HL-60/S4 treated with phorbol 12-myristate 13-acetate at 8.2 ng/mL for 4 days and 3 days (cell line): ENCODE measurements at regions not wholly inside any gene's neighbourhood (a gene's known extent, or its start where the extent isn't known, plus 50 kb on each side); places are given as distances from the start of the nearest gene placed in this dataset.

ENCODE experiments used
- in situ Hi-C: fragments of 300-500 bp; cut with MboI; formaldehyde crosslinking; loops from 2 replicates; pipeline ENCODE4 v1.15.0; 2022; ENCODE audit warnings: low sequenced_read_pairs

DNA sequence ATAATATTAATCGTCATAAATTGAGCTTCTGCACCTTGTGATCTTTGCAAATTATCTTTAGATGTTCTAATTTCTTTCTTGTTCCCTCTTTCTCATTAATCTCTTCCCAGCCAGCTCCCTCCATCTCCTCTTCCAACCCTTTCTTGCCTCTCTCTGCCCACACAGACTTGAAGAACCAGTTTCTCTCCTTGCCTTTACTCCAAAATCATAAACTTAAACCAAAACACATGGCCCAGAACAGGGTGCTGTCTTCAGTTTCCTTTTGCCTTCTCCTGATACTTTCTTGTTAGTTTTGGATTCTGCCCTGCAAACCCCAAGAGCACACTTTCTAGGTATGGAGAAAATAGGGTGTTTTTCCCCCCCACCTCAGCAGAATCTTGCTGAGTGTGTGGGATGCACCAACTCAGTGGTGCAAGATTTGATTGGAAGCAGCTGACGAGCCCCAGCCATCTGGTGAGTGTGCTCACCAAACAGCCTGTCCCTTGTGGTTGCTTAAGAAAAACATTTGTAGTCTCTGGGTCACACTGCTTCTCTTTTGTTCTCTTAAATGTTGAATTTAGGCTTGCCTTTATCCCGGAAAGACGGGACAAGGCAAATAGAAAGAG lies 175.8 kb upstream of the MAF start:
- in situ Hi-C loops, result loop anchor here (25.0 kb wide), 1 partner anchor 111 kb away; no protein-coding TSS in a partner anchor

DNA sequence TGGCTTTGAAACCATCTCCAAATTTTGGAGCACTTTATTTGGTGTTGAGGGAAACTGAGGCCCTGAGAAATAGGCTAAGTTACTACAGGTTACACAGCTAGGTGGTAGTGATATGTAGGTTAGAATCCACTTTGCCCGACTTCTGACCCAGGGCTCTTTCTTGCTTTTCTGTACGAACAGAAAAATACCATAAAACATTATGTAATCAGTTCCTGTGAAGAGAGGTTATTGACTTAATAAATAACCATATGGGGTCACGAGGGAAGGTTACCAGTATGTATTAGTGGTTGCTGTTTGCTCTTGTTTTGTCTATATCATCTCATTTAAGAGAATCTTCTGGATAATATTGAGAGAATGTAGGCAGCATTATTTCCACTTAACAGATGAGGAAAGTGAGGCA lies 172.2 kb upstream of the MAF start:
- in situ Hi-C loops, result no loop called here

DNA sequence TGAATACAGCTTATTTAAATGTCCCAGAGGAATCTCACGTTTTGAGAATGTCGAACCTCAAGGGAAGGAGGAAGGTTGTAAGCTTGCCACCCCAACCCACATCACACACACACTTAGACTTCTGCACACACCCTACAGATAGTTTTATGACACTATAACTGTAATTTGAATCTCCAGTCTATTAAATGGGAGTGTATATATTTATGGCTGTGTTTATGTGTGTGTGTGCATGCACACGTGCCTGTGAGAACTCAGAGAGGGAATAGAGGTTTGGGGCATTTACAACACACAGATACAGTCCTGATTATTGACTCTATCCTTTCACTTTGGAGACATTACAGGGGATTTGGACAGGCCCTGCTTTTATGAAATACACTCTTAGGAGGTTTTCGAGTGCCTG lies 171.5 kb upstream of the MAF start:
- in situ Hi-C loops, result no loop called here

DNA sequence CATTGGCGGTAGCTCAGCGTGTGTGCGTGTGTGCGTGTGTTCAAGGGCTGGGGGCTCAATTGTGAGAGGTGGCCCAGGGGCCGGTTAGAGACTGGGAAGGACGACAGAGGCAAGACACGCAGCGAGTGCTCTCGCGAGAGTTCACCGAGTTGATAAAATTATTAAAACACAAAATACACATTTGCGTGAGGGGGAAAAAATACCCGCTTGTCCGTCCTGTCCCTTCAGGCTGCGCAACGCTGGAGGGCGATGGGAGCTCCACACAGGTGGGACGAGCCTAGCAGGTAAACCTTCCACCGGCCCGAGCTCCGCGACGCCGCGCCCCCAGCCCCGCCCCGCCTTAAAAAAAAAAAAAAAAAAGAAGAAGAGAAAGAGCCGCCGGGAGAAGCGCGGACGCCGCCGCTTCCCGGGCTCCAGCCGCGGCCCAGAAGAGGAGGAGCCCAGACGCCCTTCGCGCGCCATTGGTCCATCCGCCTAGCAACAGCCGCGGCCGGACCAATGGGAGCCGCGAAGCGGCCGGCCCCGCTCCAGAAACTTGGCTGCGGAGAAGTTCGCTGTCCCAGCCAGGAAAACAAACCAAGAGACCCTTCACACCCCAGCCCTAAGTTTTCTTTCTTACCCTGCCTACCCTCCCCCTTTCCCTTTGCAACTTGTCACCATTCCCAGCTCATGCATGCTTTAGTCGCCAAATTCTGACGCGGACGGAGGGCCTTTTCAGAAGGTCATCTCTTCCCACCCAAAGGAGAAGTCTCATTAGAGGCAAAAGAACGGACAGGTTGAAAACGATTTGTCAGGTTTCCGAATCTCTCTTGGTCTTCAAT lies 169.9 kb upstream of the MAF start:
- in situ Hi-C loops, result no loop called here

DNA sequence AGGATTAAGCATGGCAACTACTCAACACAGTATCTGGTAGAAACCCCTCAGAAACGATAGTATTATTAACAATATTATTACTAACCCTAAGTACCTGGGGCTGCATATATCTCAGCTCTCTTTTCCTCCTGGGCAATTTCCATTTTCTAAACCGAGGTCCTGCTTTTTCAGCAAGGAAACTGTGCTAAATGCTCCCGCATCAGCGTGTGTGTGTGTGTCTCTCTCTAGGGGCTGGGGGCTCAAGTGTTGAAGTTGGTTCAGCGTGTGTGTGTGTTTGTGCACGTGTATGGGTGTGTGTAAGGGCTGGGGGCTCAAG lies 169.3 kb upstream of the MAF start:
- in situ Hi-C loops, result no loop called here

DNA sequence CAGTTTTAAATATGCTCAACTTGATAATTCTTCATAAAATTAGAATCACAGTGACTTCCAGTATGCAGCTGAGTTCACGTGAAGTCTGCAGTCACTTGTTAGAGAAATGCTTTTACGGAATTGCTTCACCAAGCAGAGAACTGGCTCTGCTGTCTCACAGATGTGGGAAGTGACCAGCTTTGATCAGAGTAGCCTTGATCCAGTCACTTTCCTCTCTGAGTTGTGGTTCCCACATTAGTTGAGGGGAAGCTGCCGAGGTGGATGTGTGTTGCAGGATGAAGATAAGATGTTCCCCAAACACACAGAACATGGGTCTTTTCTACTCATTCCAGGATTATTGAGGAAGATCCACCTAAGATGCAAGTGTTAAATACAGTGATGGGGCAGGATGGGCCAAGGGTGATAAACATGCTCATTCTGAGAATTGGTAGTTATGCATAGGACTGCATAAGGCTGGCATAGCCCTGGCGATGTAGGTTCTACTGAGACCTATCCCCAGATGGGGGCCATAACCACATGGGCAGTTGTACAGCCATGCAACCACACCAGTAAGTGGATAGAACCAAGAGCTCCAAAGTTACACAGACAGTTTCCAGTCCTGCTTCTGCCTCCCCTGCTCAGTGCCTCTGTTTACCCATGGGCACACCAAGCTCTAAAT lies 168.9 kb upstream of the MAF start:
- in situ Hi-C loops, result no loop called here

DNA sequence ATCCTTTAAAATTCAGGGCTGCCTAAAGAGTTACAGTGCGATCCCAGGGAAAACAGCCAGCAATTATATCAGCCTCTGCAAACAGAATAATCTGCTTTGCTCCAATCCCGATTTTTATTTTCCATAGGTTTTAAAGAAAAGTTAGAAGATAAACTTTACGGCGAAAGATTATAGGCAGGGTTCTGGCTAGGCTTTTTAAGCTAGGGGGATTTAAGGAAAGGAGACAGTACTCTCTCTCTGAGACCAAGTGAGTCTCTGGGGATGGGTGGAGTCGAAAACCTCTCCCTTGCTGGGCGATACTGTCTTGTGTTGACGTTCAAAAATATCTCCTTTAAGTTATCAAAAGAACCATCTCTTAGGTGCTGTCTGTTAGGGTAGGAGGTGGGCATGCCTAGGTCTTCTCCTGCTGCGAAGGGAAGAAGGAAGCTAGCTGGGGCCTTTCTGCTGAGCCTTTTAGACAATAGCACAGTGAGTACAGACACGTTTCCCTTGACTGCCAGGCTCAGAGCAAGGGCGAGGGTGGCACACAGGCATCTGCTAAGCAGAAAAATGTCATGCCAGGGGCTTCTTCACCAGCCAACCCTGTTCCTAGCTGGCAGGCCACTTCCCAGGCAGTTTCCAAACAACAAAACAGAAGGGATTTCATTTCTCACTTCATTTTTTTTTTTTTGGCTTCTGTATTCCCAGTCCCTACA lies 167.9 kb upstream of the MAF start:
- in situ Hi-C loops, result no loop called here

DNA sequence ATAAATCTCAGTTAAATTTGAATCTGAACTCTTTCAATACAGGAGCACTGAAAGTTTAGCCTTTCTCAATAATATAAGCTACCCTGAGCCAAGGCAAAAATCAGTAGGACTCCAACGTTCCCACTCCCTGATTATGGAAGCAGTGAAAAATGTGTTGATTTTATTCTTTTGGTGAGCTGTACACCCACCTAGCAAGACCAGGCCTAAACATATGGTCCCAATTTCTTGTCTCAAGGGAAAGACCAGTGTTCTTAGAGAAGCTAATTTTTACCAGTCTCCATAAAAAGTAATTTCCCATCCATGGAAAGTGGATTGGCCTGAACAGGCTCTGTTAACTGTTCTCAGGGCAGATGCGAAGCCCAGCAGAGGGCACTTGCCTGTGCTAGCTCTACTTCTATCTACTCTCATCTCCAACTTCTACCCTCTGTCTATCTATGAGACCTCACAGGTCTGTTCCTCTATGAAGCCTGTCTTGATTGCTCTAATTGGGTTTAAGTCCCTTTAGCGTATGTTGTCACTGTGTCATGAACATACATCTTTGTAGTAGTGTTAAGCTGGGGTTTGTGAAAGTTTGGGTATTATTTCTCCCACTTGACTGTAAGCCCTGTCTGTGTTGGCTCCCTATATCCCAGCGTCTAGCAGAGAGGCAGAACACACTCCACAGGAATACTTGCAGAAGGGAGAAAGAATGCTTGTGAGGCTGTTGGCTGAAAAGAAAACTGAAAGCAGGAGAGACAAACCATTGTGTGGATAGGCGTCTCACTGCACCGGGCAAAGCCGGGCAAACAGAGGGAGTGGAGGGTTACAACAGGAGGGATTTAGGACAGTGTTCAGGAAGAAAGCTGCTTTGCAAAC lies 167.1 kb upstream of the MAF start:
- in situ Hi-C loops, result no loop called here

DNA sequence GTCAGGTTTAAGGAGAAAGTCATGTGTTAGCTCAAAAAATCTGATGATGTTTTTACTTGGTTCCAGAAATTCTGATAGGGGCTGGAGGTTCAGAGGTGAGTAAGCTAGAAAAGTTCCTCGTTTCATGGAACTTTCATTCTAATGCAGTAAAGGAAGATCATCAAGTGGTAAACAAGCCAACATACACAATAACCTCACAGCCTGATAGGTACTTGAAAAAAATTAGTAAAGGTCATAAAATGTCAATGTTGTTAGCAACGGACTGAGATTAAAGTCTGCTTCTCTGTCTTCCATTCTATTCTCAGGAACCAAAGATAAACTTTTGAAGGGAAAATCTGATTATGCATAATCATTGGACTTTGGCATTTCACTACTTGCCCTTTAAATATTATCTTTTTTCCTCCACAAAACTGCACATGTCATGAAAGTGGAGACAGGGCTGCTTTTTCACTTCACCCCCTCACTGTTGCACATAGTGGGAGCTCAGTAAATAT lies 165.4 kb upstream of the MAF start:
- in situ Hi-C loops, result no loop called here

DNA sequence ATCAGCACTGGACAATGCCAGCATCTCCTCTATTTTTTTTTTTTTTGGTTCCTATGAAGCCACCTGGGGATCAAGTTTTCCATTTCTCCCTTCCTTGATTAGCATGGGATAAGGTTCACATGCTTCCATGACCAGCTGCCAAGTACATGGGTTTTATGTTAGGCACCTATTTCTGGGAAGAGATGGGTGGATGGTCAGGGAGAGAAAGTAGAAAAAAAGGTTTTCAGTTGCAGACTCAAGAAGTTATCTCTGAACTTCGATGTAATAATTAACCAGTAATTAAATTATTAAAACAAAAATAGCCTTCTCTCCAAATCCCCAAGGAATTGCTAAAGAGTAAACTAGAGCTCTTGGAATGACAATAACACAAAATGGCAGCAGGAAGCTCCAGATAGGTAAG lies 164.9 kb upstream of the MAF start:
- in situ Hi-C loops, result no loop called here

DNA sequence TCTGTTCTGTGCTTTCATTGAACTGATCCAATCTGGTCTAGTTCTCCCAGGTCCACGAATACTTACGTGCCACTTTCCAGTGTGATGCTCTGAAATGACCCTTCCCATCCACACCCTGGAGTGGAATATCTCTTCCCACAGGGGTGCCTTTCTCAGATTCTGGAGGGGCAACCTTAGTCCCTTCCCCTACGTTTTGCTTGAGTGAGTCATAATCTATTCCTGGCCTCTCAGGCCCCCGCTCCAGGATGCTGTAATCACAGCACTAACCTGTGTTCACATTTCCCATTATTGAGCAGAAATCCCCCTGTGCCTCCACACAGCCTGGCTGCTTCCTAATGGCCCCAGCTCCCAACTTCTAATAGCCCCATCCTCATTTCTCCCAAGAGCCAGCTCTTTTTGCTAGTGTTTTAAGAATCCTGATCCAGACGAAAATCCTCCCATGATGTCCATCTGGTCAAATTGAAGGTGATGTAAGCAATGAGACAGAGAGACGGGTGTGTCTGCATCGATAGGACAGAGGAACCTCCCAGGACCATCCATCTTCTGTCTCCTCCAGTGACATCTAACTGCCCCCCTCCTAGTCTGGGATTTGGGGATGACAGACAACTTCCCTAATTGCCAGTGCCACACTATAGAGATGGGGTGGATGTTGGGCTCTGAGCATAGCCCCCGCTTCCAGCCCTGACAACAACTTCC lies 164.0 kb upstream of the MAF start:
- in situ Hi-C loops, result no loop called here

DNA sequence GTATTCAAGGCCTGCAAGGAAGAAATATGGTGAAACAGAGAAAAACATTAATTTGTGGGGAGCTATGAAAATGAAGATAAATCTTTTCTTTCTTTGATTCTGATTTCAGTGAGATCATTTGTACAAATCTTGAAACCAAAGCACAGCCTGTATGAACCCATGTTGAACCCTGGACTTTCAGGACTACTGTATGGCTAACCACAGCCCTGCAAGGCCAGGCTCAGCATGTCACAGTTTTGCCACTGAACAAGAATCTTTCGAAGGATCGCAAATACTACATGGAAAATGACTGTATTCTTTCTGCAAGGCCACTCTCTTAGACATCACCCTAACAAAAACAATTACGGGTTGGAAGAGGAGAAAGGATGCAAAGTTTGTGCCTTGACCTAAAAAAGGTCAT lies 161.7 kb upstream of the MAF start:
- in situ Hi-C loops, result no loop called here

DNA sequence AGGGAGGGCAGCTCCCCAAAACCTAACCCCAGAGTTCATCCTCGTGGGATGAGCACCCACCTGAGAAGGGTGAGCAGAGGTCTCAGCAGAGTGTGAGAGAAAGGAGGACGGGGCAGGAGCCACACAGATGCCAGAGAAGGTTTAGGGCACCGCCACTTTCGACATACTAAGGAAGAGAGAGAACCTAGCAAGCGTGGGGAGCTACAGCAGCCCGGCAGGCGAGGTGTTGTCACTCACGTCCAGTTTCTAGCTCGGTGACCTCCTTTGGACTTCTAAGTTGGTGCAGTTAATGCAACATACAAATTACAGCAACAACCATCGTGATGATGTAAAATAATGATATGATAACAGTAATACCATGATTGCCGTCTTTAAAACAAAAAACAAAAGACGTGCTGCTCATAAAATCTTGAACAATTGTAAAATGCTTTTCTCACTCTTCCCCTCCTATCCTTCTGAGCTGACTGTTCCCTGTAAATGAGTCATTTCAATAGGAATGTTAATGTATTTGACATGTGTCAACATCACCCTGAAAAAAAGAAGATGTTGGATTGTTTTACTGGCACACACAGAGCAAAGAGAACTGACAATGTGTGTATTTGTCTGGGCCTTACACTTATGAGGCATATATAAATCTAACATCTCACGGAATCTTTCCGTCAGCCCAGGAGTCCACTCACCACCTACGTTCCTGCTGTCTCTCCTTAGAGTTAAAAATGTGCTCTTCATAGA lies 158.2 kb upstream of the MAF start:
- in situ Hi-C loops, result no loop called here

DNA sequence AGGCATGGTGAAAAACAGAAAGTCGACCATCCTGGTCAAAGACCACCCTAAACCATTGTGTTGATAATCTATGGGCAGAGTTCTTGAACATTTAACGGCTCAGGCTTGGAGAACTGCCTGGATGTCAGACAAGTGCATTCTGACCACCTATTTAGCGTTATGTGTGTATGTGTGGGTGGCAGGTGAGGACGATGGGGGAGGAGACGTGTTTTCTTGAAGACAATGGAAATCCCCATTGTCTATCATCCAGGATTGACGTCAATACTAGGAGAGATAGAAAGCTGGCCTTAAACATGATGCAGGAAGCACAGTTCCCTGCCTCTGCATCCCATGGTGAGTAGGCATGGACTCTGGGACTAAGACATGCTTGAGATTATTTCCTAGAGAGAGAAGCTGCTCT lies 157.4 kb upstream of the MAF start:
- in situ Hi-C loops, result no loop called here

DNA sequence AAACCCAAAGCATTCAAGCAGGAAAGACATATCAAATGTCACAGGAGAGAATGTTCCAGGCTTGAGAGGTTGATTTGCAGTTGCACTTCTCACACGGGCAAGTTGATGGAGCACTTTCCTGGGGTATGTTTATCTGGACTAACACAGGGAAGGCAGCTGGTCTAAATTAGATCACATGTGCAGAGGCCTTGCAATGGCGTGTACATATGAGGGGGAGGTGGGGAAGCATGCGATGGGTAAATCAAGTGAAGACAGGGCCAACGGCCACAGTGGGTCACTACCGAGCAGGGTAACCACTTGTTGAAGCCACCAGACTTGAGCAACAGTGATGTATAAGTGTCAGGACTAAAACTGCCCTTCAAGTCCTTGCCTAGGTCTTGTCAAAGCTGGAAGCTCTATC lies 156.6 kb upstream of the MAF start:
- in situ Hi-C loops, result no loop called here

DNA sequence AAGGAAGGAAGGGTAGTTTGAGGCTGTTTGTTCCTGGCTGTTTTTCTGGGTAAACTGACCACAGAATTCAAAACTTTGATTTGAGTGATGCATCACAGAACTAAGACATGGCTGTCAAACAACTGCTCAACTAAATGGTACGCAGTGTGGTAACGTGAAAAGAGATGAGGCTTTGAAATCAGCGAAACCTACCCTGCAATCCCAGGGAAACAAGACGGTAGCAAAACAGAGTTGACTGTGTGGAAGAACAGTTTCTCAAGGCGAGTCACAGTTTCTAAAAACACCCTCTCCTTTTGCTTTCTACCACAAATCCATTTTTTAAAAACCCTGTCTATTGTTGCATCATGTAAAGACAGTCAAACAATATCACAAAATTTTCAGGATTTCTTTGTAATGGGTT lies 156.0 kb upstream of the MAF start:
- in situ Hi-C loops, result no loop called here

DNA sequence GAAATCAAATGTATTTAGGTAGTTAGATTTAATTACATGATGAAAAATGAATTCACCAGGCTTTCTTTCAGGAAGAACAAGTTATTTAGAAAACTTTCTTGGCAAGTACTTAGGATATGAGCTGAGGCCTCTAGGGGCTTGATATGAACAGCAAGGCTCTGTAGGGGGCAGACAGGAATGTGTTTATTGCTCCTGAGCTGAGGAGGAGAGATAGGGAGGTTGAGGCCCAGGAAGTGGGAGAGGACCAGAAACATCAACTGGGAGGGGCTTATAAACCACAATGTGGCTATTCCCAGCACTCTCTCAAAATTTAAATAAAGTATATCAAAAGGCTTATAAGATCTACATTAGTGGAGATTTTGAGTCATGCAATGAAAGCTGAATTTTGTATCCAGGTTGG lies 154.0 kb upstream of the MAF start:
- in situ Hi-C loops, result no loop called here

DNA sequence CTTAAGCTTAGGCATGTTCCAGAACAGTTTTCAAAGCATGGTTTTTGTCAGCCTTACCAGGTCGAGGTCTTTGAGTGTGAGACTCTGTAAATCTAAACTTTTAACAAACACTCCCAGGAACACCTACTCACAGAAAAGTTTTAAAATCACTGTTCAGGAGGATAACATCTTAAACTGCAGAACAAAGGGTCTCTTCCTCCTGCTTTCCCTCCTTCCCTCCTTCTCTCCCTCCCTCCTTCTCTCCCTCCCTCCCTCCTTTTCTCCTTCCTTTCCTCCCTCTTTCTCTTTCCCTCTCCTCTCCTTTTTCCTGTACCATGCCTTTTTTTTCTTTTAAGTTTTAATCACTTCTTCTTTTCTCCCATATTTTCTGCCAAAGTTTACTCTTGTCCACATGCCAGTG lies 153.5 kb upstream of the MAF start:
- in situ Hi-C loops, result no loop called here

DNA sequence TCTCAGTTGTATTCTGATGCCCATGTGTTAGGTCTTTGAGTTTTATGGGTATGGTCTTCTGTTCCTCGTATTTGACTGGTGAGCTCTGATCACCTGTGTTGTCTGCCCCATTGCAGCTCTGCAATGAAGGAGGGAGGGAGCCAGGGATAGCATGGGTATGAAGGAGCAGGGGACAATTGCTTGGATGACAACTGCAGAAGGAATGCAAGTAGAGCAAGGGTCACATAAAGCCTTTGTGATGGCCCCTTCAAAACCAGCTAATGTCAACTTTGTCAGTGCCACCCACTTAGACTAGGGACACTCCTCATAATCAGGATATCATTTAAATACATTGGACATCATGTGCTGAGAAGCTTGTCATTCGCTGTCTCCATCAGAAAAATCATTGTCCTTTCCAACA lies 152.7 kb upstream of the MAF start:
- in situ Hi-C loops, result no loop called here
